Pancreas (tissue), 10 donors: ENCODE measurements at regions not wholly inside any gene's neighbourhood (a gene's known extent, or its start where the extent isn't known, plus 50 kb on each side); places are given as distances from the start of the nearest gene placed in this dataset.

Experiments used
- ATAC-seq, 4 donors: fragments of 200-7000 bp; cut with Tn5 transposase; one replicate each; pipeline versions ENCODE4 v1.8.0 to v1.9.1; 2020; ENCODE audit warnings: mild to moderate bottlenecking in 4 of 4, moderate library complexity in 4 of 4
- DNase-seq, 6 donors: peaks; one replicate each; pipeline ENCODE4 v3.0.0-alpha.2; 2020
- FAIRE-seq: peaks from 2 replicates; lab custom pipeline; 2012; peaks lifted over from hg19 to GRCh38; lab: Jason Lieb, UNC
- H3K27ac ChIP-seq, 4 donors: fragments of 200-600 bp; sonication (generic); 1 replicate in 3 of 4; 2 replicates in 1 of 4; pipeline versions ENCODE4 v1.5.0 to v1.8.0; 2020
- H3K27me3 ChIP-seq, 4 donors: fragments of 200-600 bp; one replicate each; pipeline ENCODE4 v1.8.0; 2021
- H3K36me3 ChIP-seq, 3 donors: fragments of 200-600 bp; sonication (generic) in 1 of 3; one replicate each; pipeline versions ENCODE4 v1.5.0 to v1.8.0; 2020 to 2021
- H3K4me1 ChIP-seq, 3 donors: fragments of 200-600 bp; one replicate each; pipeline ENCODE4 v1.8.0; 2021
- H3K4me3 ChIP-seq, 4 donors: fragments of 200-600 bp; sonication (generic) in 2 of 4; one replicate each; pipeline versions ENCODE4 v1.5.0 to v1.8.0; 2020 to 2021
- H3K9me3 ChIP-seq, 4 donors: fragments of 200-600 bp; one replicate each; pipeline ENCODE4 v1.8.0; 2021
- CTCF ChIP-seq, 4 donors: fragments of 200-600 bp; sonication (generic) in 3 of 4; IDR thresholded peaks; one replicate each; pipeline versions ENCODE4 v1.5.0 to v1.8.0; 2021; ENCODE audit warnings: antibody characterized with exemption in 4 of 4
- WGBS, 2 donors: extraction: QIAGEN DNeasy Blood & Tissue Kit; methylation state at CpG; one replicate each; pipeline ENCODE4 v1.1.7; 2013; 5-methylcytosine and 5-hydroxymethylcytosine counted together
- intact Hi-C, 3 donors: fragments of 100-400 bp; cut with DNase I; formaldehyde crosslinking; loops; one replicate each; pipeline versions ENCODE4 v1.11.1 to v1.14.2; 2022
- donor health status: healthy with polysubstance abuse.
- donor health status: DM: no; HTN: no; CAD: no; lungs with moderate emphysema.
- donor health status: DM: no; HTN: no; CAD: no.
- donor health status: control.
- donor health status: control.
- donor health status: Bipolar disorder and iron deficiency.
- donor health status: DM: yes; HTN: yes; CAD: no.
- donor health status: DM: no; HTN: no; CAD: no.
- donor health status: DM: no; HTN: no; CAD: no.
- donor health status: DM: yes; HTN: yes; CAD: no.

GRCh38 chr7:97372882-97373281 lies 255.4 kb downstream of the SDHAF3 start:
- no peak overlapping the region for H3K4me3 ChIP-seq
- ATAC-seq (no peak), FAIRE-seq (no peak), DNase-seq (no peak)
- 62 to 63% methylated on average over 3 of the region's 3 CpGs for WGBS, 2 donors
- H3K9me3 ChIP-seq, result no peaks in the 10 kb centered on the region
- TF ChIP-seq CTCF (IDR thresholded peaks at IDR 0.05), result no peak
- H3K27ac ChIP-seq, result no peak overlapping the region
- no peaks in the 10 kb centered on the region for H3K36me3 ChIP-seq
- no peaks in the 10 kb centered on the region for H3K27me3 ChIP-seq
- H3K4me1 ChIP-seq, result no peaks in the 10 kb centered on the region
- intact Hi-C loops, result no loop called here

GRCh38 chr7:97373736-97374135 lies 256.2 kb downstream of the SDHAF3 start:
- intact Hi-C loops, result no loop called here
- H3K36me3 ChIP-seq, result no peaks in the 10 kb centered on the region
- H3K27me3 ChIP-seq, result no peaks in the 10 kb centered on the region
- FAIRE-seq (no peak), DNase-seq (no peak), ATAC-seq (no peak)
- no peak for TF ChIP-seq CTCF (IDR thresholded peaks at IDR 0.05)
- 72 to 73% methylated on average over 6 of the region's 6 CpGs for WGBS, 2 donors
- no peaks in the 10 kb centered on the region for H3K4me1 ChIP-seq
- no peak overlapping the region for H3K27ac ChIP-seq
- H3K9me3 ChIP-seq, result no peaks in the 10 kb centered on the region
- H3K4me3 ChIP-seq, result no peak overlapping the region

GRCh38 chr7:97377713-97378112 lies 260.2 kb downstream of the SDHAF3 start:
- no peaks in the 10 kb centered on the region for H3K36me3 ChIP-seq
- no peak overlapping the region for H3K27ac ChIP-seq
- FAIRE-seq (no peak), ATAC-seq (no peak), DNase-seq (no peak)
- intact Hi-C loops, result no loop called here
- H3K4me3 ChIP-seq, result no peak overlapping the region
- WGBS, 2 donors, result 88 to 96% methylated on average over 3 of the region's 3 CpGs
- H3K27me3 ChIP-seq, result no peaks in the 10 kb centered on the region
- no peak for TF ChIP-seq CTCF (IDR thresholded peaks at IDR 0.05)
- no peaks in the 10 kb centered on the region for H3K9me3 ChIP-seq
- H3K4me1 ChIP-seq, result no peaks in the 10 kb centered on the region

GRCh38 chr7:97381815-97382554 lies 264.5 kb downstream of the SDHAF3 start:
- 49 to 57% methylated on average over 4 of the region's 4 CpGs for WGBS, 2 donors
- ATAC-seq, result no peak
- H3K27ac ChIP-seq, result no peak overlapping the region

More at GRCh38 chr7:97381815-97382554, 264.5 kb downstream of the SDHAF3 start:
- Histone ChIP-seq H3K36me3 (no peaks in the 10 kb centered on the region), H3K4me1 (no peaks in the 10 kb centered on the region), H3K4me3 (no peak overlapping the region), H3K9me3 (no peaks in the 10 kb centered on the region), H3K27me3 (no peaks in the 10 kb centered on the region)
- no peak for TF ChIP-seq CTCF (IDR thresholded peaks at IDR 0.05)
- intact Hi-C loops, result no loop called here
- FAIRE-seq, result no peak
- DNase-seq, result no peak
